GM19455 (cell line): ENCODE measurements at regions not wholly inside any gene's neighbourhood (a gene's known extent, or its start where the extent isn't known, plus 50 kb on each side); places are given as distances from the start of the nearest gene placed in this dataset.
"Not testable (repeated sequence)": the region's sequence is repeated elsewhere in the genome, so short reads cannot be mapped to it uniquely, and the experiment has no call there.

ENCODE experiments used
- ATAC-seq: cut with Tn5 transposase; IDR thresholded peaks from one replicate; pipeline ENCODE4 v1.9.1; 2021; ENCODE audit not compliant: unreplicated experiment

- ATAC-seq, result no peak
Measured at GRCh38 chr18:78805840-78806239, 173.8 kb upstream of the SALL3 start.

- ATAC-seq, result no peak
Measured at GRCh38 chr18:78807668-78808067, 171.9 kb upstream of the SALL3 start.

- no peak for ATAC-seq
Measured at GRCh38 chr18:78809845-78810244, 169.8 kb upstream of the SALL3 start.

GRCh38 chr18:78810706-78811105, 168.9 kb upstream of the SALL3 start:
- ATAC-seq, result no peak

- ATAC-seq, result no peak
Measured at GRCh38 chr18:78812067-78812466, 167.6 kb upstream of the SALL3 start.

GRCh38 chr18:78813156-78813555, 166.5 kb upstream of the SALL3 start:
- ATAC-seq, result no peak

GRCh38 chr18:78813936-78814710, 165.5 kb upstream of the SALL3 start:
- ATAC-seq, result no peak

- no peak for ATAC-seq
Measured at GRCh38 chr18:78814766-78815165, 164.9 kb upstream of the SALL3 start.

- no peak for ATAC-seq
Measured at GRCh38 chr18:78816114-78816513, 163.5 kb upstream of the SALL3 start.

- ATAC-seq, result no peak
Measured at GRCh38 chr18:78816916-78817315, 162.7 kb upstream of the SALL3 start.

GRCh38 chr18:78818495-78818894, 161.1 kb upstream of the SALL3 start:
- ATAC-seq, result no peak

GRCh38 chr18:78818961-78819360, 160.7 kb upstream of the SALL3 start:
- ATAC-seq, result no peak

- no peak for ATAC-seq
Measured at GRCh38 chr18:78820161-78820834, 159.3 kb upstream of the SALL3 start.

GRCh38 chr18:78821396-78821795, 158.2 kb upstream of the SALL3 start:
- no peak for ATAC-seq

GRCh38 chr18:78822171-78822948, 157.3 kb upstream of the SALL3 start:
- ATAC-seq, result no peak

GRCh38 chr18:78822949-78823285, 156.7 kb upstream of the SALL3 start:
- no peak for ATAC-seq

GRCh38 chr18:78825168-78825567, 154.4 kb upstream of the SALL3 start:
- ATAC-seq, result no peak

- no peak for ATAC-seq
Measured at GRCh38 chr18:78826631-78827030, 153.0 kb upstream of the SALL3 start.

GRCh38 chr18:78827141-78827540, 152.5 kb upstream of the SALL3 start:
- no peak for ATAC-seq

- no peak for ATAC-seq
Measured at GRCh38 chr18:78828131-78828530, 151.5 kb upstream of the SALL3 start.

- not testable (repeated sequence) for ATAC-seq
Measured at GRCh38 chr18:78829026-78829425, 150.6 kb upstream of the SALL3 start.

GRCh38 chr18:78830161-78830560, 149.5 kb upstream of the SALL3 start:
- ATAC-seq, result no peak
